HepG2 (cell line): ENCODE measurements at regions not wholly inside any gene's neighbourhood (a gene's known extent, or its start where the extent isn't known, plus 50 kb on each side); places are given as distances from the start of the nearest gene placed in this dataset.

Experiments used
- EEA1 ChIP-seq: sonication (generic); formaldehyde crosslinking; IDR thresholded peaks from 2 replicates; pipeline ENCODE4 v1.5.1; 2020; ENCODE audit warnings: mild to moderate bottlenecking, missing genetic modification reagents, borderline replicate concordance
- EZH2 ChIP-seq: conservative IDR thresholded peaks from 2 replicates; pipeline ENCODE4 v1.6.1; 2012; ENCODE audit warnings: mild to moderate bottlenecking, low read depth, low read length, moderate library complexity
- POLR2A ChIP-seq, 2 experiments: IDR thresholded peaks; 2 replicates each; pipeline ENCODE4 v1.6.1; 2011; ENCODE audit warnings: low read depth in 2 of 2, low read length in 2 of 2, mild to moderate bottlenecking in 1 of 2, moderate library complexity in 1 of 2; ENCODE audit not compliant: insufficient read depth in 1 of 2
- RARA ChIP-seq: IDR thresholded peaks from 2 replicates; pipeline ENCODE4 v1.6.1; 2016; ENCODE audit warnings: missing genetic modification reagents, missing compliant biosample characterization
- SUZ12 ChIP-seq: fragments of 150-350 bp; IDR thresholded peaks from 2 replicates; pipeline ENCODE4 v1.6.1; 2014; ENCODE audit warnings: low read depth, low read length
- ZNF264 ChIP-seq: sonication (generic); formaldehyde crosslinking; IDR thresholded peaks from 2 replicates; pipeline ENCODE4 v1.4.0; 2020; ENCODE audit warnings: missing genetic modification reagents
- ZNF354B ChIP-seq: sonication (generic); formaldehyde crosslinking; IDR thresholded peaks from 2 replicates; pipeline ENCODE4 v1.8.0; 2022; ENCODE audit warnings: mild to moderate bottlenecking, missing genetic modification reagents
- ZNF382 ChIP-seq: sonication (generic); formaldehyde crosslinking; IDR thresholded peaks from 2 replicates; pipeline ENCODE4 v1.5.0; 2020; ENCODE audit warnings: missing genetic modification reagents, mild to moderate bottlenecking, borderline replicate concordance
- ZNF451 ChIP-seq: sonication (generic); formaldehyde crosslinking; IDR thresholded peaks from 2 replicates; pipeline ENCODE4 v1.5.0; 2020; ENCODE audit warnings: mild to moderate bottlenecking, missing genetic modification reagents
- ZSCAN22 ChIP-seq: sonication (generic); formaldehyde crosslinking; IDR thresholded peaks from 2 replicates; pipeline ENCODE4 v1.4.0; 2020; ENCODE audit warnings: mild to moderate bottlenecking, missing genetic modification reagents
- TF ChIP-seq, protein P1 (sequence below), 2 experiments: IDR thresholded peaks; 2 replicates each; pipeline ENCODE4 v1.6.1; 2011 to 2012; ENCODE audit warnings: low read length in 2 of 2, borderline replicate concordance in 1 of 2, low read depth in 1 of 2, mild to moderate bottlenecking in 1 of 2, moderate library complexity in 1 of 2
- TF ChIP-seq, protein P2 (sequence below): sonication (generic); formaldehyde crosslinking; IDR thresholded peaks from 2 replicates; pipeline ENCODE4 v1.5.0; 2020; ENCODE audit warnings: mild to moderate bottlenecking, missing genetic modification reagents, moderate library complexity
- TF ChIP-seq, protein P3 (sequence below): sonication (generic); formaldehyde crosslinking; IDR thresholded peaks from 2 replicates; pipeline ENCODE4 v1.9.0; 2021; ENCODE audit warnings: missing genetic modification reagents, borderline replicate concordance

DNA sequence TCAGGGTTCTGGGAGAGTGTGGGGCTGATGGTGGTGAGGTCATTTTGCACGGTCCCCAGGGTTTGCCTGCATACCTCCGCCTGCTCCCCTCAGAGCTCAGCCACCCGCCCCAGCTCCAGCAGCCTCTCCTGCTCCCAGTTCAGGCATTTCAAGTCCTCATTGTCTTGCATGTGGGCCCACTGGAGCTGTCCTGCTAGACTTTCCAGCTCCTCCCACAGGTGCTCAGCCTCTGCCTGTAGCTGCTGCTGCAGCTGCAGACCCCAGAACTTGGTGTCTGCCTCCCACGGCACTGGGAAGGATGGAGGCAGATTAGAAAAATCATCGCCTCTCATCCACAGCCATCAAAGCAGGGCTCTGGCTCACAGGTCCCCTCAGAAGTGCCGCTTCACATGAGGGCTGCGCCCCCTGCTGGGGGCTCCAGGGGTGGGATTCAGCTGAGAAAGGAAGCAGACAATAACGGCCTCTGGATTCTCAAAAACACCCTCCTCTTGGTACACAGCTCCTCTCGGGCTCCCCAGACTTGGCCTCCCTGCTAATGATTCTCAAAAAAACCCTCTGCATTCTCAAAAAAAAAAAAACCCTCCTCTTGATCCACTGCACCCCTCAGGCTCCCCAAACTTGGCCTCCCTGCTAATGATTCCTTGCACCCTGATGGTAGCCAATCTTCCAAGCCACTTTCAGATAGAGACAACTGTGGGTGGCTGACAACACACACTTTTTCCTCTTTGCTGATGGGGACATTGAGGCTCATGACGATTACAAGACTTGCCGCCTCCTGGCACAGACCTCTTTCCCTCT is 89.3 kb upstream of the C2CD4B start:
- TF ChIP-seq, protein P1, sequence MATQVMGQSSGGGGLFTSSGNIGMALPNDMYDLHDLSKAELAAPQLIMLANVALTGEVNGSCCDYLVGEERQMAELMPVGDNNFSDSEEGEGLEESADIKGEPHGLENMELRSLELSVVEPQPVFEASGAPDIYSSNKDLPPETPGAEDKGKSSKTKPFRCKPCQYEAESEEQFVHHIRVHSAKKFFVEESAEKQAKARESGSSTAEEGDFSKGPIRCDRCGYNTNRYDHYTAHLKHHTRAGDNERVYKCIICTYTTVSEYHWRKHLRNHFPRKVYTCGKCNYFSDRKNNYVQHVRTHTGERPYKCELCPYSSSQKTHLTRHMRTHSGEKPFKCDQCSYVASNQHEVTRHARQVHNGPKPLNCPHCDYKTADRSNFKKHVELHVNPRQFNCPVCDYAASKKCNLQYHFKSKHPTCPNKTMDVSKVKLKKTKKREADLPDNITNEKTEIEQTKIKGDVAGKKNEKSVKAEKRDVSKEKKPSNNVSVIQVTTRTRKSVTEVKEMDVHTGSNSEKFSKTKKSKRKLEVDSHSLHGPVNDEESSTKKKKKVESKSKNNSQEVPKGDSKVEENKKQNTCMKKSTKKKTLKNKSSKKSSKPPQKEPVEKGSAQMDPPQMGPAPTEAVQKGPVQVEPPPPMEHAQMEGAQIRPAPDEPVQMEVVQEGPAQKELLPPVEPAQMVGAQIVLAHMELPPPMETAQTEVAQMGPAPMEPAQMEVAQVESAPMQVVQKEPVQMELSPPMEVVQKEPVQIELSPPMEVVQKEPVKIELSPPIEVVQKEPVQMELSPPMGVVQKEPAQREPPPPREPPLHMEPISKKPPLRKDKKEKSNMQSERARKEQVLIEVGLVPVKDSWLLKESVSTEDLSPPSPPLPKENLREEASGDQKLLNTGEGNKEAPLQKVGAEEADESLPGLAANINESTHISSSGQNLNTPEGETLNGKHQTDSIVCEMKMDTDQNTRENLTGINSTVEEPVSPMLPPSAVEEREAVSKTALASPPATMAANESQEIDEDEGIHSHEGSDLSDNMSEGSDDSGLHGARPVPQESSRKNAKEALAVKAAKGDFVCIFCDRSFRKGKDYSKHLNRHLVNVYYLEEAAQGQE (IDR thresholded peaks at IDR 0.05; ENCODE audit: borderline replicate concordance in 1 of 2, low read depth in 1 of 2, low read length in 2 of 2), result no peak
- TF ChIP-seq POLR2A (IDR thresholded peaks at IDR 0.05; ENCODE audit: insufficient read depth in 1 of 2, low read depth in 2 of 2, low read length in 2 of 2) (no peak), EZH2 (no peak), ZNF264 (no peak), ZNF451 (CRISPR knock-in tag) (no peak), EEA1 (no peak), ZNF354B (CRISPR knock-in tag) (no peak), RARA (CRISPR knock-in tag) (no peak), ZSCAN22 (CRISPR knock-in tag) (no peak), SUZ12 (no peak), ZNF382 (CRISPR knock-in tag) (no peak)
- TF ChIP-seq, protein P2, sequence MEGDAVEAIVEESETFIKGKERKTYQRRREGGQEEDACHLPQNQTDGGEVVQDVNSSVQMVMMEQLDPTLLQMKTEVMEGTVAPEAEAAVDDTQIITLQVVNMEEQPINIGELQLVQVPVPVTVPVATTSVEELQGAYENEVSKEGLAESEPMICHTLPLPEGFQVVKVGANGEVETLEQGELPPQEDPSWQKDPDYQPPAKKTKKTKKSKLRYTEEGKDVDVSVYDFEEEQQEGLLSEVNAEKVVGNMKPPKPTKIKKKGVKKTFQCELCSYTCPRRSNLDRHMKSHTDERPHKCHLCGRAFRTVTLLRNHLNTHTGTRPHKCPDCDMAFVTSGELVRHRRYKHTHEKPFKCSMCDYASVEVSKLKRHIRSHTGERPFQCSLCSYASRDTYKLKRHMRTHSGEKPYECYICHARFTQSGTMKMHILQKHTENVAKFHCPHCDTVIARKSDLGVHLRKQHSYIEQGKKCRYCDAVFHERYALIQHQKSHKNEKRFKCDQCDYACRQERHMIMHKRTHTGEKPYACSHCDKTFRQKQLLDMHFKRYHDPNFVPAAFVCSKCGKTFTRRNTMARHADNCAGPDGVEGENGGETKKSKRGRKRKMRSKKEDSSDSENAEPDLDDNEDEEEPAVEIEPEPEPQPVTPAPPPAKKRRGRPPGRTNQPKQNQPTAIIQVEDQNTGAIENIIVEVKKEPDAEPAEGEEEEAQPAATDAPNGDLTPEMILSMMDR (CRISPR knock-in tag), result peak; percentile 76
- TF ChIP-seq, protein P3, sequence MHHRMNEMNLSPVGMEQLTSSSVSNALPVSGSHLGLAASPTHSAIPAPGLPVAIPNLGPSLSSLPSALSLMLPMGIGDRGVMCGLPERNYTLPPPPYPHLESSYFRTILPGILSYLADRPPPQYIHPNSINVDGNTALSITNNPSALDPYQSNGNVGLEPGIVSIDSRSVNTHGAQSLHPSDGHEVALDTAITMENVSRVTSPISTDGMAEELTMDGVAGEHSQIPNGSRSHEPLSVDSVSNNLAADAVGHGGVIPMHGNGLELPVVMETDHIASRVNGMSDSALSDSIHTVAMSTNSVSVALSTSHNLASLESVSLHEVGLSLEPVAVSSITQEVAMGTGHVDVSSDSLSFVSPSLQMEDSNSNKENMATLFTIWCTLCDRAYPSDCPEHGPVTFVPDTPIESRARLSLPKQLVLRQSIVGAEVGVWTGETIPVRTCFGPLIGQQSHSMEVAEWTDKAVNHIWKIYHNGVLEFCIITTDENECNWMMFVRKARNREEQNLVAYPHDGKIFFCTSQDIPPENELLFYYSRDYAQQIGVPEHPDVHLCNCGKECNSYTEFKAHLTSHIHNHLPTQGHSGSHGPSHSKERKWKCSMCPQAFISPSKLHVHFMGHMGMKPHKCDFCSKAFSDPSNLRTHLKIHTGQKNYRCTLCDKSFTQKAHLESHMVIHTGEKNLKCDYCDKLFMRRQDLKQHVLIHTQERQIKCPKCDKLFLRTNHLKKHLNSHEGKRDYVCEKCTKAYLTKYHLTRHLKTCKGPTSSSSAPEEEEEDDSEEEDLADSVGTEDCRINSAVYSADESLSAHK (CRISPR knock-in tag), result no peak
